ENCODE measurements at regions not wholly inside any gene's neighbourhood (a gene's known extent, or its start where the extent isn't known, plus 50 kb on each side); places are given as distances from the start of the nearest gene placed in this dataset.

- no CpG with 5 or more reads among the region's 5 CpGs for WGBS (ENCODE audit: extremely low coverage, insufficient coverage, low lambda C conversion rate)
- no peak overlapping the region for H2BK120ac ChIP-seq (ENCODE audit: low read depth, low read length)
- H4K8ac ChIP-seq (ENCODE audit: low read depth, low read length) = no peak overlapping the region
- no peaks in the 10 kb centered on the region for H3K27me3 ChIP-seq (ENCODE audit: insufficient read depth, low read length, poor library complexity)
- H3K27ac ChIP-seq (ENCODE audit: low read depth, low read length) = no peak overlapping the region
- no peak overlapping the region for H3K18ac ChIP-seq (ENCODE audit: low read length)
- peak overlapping the region; percentile 15 for H2AK5ac ChIP-seq (ENCODE audit: low read length)
- no peak overlapping the region for H3K4me2 ChIP-seq (ENCODE audit: low read length)
- H3K4ac ChIP-seq (ENCODE audit: low read depth, low read length) = no peak overlapping the region
- H3K23ac ChIP-seq (ENCODE audit: low read length) = no peak overlapping the region
- no peaks in the 10 kb centered on the region for H3K79me2 ChIP-seq (ENCODE audit: control insufficient read depth, insufficient read depth, low read length)
- no peak overlapping the region for H2BK15ac ChIP-seq (replicated peaks; ENCODE audit: low read depth)
- no peak for DNase-seq
- no peak overlapping the region for H4K5ac ChIP-seq (ENCODE audit: low read length)
- no peaks in the 10 kb centered on the region for H3K36me3 ChIP-seq (ENCODE audit: control insufficient read depth, insufficient read depth, low read length)
- no peaks in the 10 kb centered on the region for H3K79me1 ChIP-seq (ENCODE audit: low read length)
- H3K4me3 ChIP-seq (ENCODE audit: low read length) = no peak overlapping the region
- no peak overlapping the region for H2BK5ac ChIP-seq (ENCODE audit: low read length)
- no peak overlapping the region for H3K9ac ChIP-seq (ENCODE audit: low read length)
- H3K56ac ChIP-seq (ENCODE audit: low read length) = no peak overlapping the region
- peaks cover 14% of the 10 kb centered on the region for H3K4me1 ChIP-seq (ENCODE audit: control insufficient read depth, low read depth, low read length)
These were observed 161.3 kb upstream of the KIT start for GRCh38 chr4:54496412-54496811.

- WGBS (ENCODE audit: extremely low coverage, insufficient coverage, low lambda C conversion rate) = no CpG with 5 or more reads among the region's 3 CpGs
- no peak overlapping the region for H3K27ac ChIP-seq (ENCODE audit: low read depth, low read length)
These were observed 159.8 kb upstream of the KIT start for GRCh38 chr4:54497947-54498346.

GRCh38 chr4:54498661-54499111, 159.1 kb upstream of the KIT start:
- Histone ChIP-seq H4K8ac (ENCODE audit: low read depth, low read length) (no peak overlapping the region), H2AK5ac (ENCODE audit: low read length) (no peak overlapping the region), H3K36me3 (ENCODE audit: control insufficient read depth, insufficient read depth, low read length) (no peaks in the 10 kb centered on the region), H3K27me3 (ENCODE audit: insufficient read depth, low read length, poor library complexity) (no peaks in the 10 kb centered on the region), H2BK120ac (ENCODE audit: low read depth, low read length) (no peak overlapping the region), H2BK15ac (replicated peaks; ENCODE audit: low read depth) (no peak overlapping the region), H3K79me1 (ENCODE audit: low read length) (no peaks in the 10 kb centered on the region), H3K18ac (ENCODE audit: low read length) (no peak overlapping the region), H3K56ac (ENCODE audit: low read length) (no peak overlapping the region), H3K79me2 (ENCODE audit: control insufficient read depth, insufficient read depth, low read length) (no peaks in the 10 kb centered on the region), H3K4me1 (ENCODE audit: control insufficient read depth, low read depth, low read length) (peaks cover 14% of the 10 kb centered on the region), H3K23ac (ENCODE audit: low read length) (no peak overlapping the region), H2BK5ac (ENCODE audit: low read length) (no peak overlapping the region), H3K27ac (ENCODE audit: low read depth, low read length) (peak overlapping the region; percentile 17), H4K5ac (ENCODE audit: low read length) (no peak overlapping the region), H3K4ac (ENCODE audit: low read depth, low read length) (no peak overlapping the region), H3K9ac (ENCODE audit: low read length) (no peak overlapping the region), H3K4me2 (ENCODE audit: low read length) (no peak overlapping the region), H3K4me3 (ENCODE audit: low read length) (no peak overlapping the region)
- DNase-seq = peak; percentile 84
- WGBS (ENCODE audit: extremely low coverage, insufficient coverage, low lambda C conversion rate) = no CpG with 5 or more reads among the region's 1 CpG

More at GRCh38 chr4:54497947-54498346, 159.8 kb upstream of the KIT start:
- no peak overlapping the region for H3K56ac ChIP-seq (ENCODE audit: low read length)
- H3K23ac ChIP-seq (ENCODE audit: low read length) = no peak overlapping the region
- H3K4me1 ChIP-seq (ENCODE audit: control insufficient read depth, low read depth, low read length) = peaks cover 14% of the 10 kb centered on the region
- H3K79me1 ChIP-seq (ENCODE audit: low read length) = no peaks in the 10 kb centered on the region
- H2AK5ac ChIP-seq (ENCODE audit: low read length) = no peak overlapping the region
- H3K79me2 ChIP-seq (ENCODE audit: control insufficient read depth, insufficient read depth, low read length) = no peaks in the 10 kb centered on the region
- no peak overlapping the region for H4K5ac ChIP-seq (ENCODE audit: low read length)
- H3K18ac ChIP-seq (ENCODE audit: low read length) = no peak overlapping the region
- H3K36me3 ChIP-seq (ENCODE audit: control insufficient read depth, insufficient read depth, low read length) = no peaks in the 10 kb centered on the region
- no peak overlapping the region for H3K4me2 ChIP-seq (ENCODE audit: low read length)
- no peak for DNase-seq
- no peak overlapping the region for H2BK5ac ChIP-seq (ENCODE audit: low read length)
- no peak overlapping the region for H3K4ac ChIP-seq (ENCODE audit: low read depth, low read length)
- H3K9ac ChIP-seq (ENCODE audit: low read length) = no peak overlapping the region
- H3K4me3 ChIP-seq (ENCODE audit: low read length) = no peak overlapping the region
- H2BK120ac ChIP-seq (ENCODE audit: low read depth, low read length) = no peak overlapping the region
- no peaks in the 10 kb centered on the region for H3K27me3 ChIP-seq (ENCODE audit: insufficient read depth, low read length, poor library complexity)
- H2BK15ac ChIP-seq (replicated peaks; ENCODE audit: low read depth) = no peak overlapping the region
- H4K8ac ChIP-seq (ENCODE audit: low read depth, low read length) = no peak overlapping the region

GRCh38 chr4:54499308-54500074, 158.3 kb upstream of the KIT start:
- Histone ChIP-seq H2BK120ac (ENCODE audit: low read depth, low read length) (no peak overlapping the region), H3K18ac (ENCODE audit: low read length) (no peak overlapping the region), H2BK5ac (ENCODE audit: low read length) (no peak overlapping the region), H3K4me1 (ENCODE audit: control insufficient read depth, low read depth, low read length) (peaks cover 14% of the 10 kb centered on the region), H3K9ac (ENCODE audit: low read length) (no peak overlapping the region), H3K4me3 (ENCODE audit: low read length) (no peak overlapping the region), H3K36me3 (ENCODE audit: control insufficient read depth, insufficient read depth, low read length) (no peaks in the 10 kb centered on the region), H2BK15ac (replicated peaks; ENCODE audit: low read depth) (no peak overlapping the region), H3K27ac (ENCODE audit: low read depth, low read length) (peak overlapping the region; percentile 17), H3K79me1 (ENCODE audit: low read length) (no peaks in the 10 kb centered on the region), H3K4me2 (ENCODE audit: low read length) (no peak overlapping the region), H3K23ac (ENCODE audit: low read length) (no peak overlapping the region), H4K8ac (ENCODE audit: low read depth, low read length) (no peak overlapping the region), H4K5ac (ENCODE audit: low read length) (no peak overlapping the region), H3K27me3 (ENCODE audit: insufficient read depth, low read length, poor library complexity) (no peaks in the 10 kb centered on the region), H2AK5ac (ENCODE audit: low read length) (no peak overlapping the region), H3K56ac (ENCODE audit: low read length) (peak overlapping the region; percentile 44), H3K79me2 (ENCODE audit: control insufficient read depth, insufficient read depth, low read length) (no peaks in the 10 kb centered on the region), H3K4ac (ENCODE audit: low read depth, low read length) (no peak overlapping the region)
- peak; percentile 66 for DNase-seq
- no CpG with 5 or more reads among the region's 7 CpGs for WGBS (ENCODE audit: extremely low coverage, insufficient coverage, low lambda C conversion rate)

- Histone ChIP-seq H3K79me2 (ENCODE audit: control insufficient read depth, insufficient read depth, low read length) (no peaks in the 10 kb centered on the region), H3K27me3 (ENCODE audit: insufficient read depth, low read length, poor library complexity) (peaks cover 1% of the 10 kb centered on the region), H2BK15ac (replicated peaks; ENCODE audit: low read depth) (no peak overlapping the region), H3K18ac (ENCODE audit: low read length) (no peak overlapping the region), H3K9ac (ENCODE audit: low read length) (no peak overlapping the region), H4K5ac (ENCODE audit: low read length) (no peak overlapping the region), H2BK5ac (ENCODE audit: low read length) (no peak overlapping the region), H3K4me1 (ENCODE audit: control insufficient read depth, low read depth, low read length) (no peaks in the 10 kb centered on the region), H3K4me3 (ENCODE audit: low read length) (no peak overlapping the region), H4K8ac (ENCODE audit: low read depth, low read length) (no peak overlapping the region), H2AK5ac (ENCODE audit: low read length) (no peak overlapping the region), H3K4me2 (ENCODE audit: low read length) (no peak overlapping the region), H3K56ac (ENCODE audit: low read length) (no peak overlapping the region), H3K27ac (ENCODE audit: low read depth, low read length) (no peak overlapping the region), H3K23ac (ENCODE audit: low read length) (no peak overlapping the region), H2BK120ac (ENCODE audit: low read depth, low read length) (no peak overlapping the region), H3K79me1 (ENCODE audit: low read length) (no peaks in the 10 kb centered on the region), H3K4ac (ENCODE audit: low read depth, low read length) (no peak overlapping the region), H3K36me3 (ENCODE audit: control insufficient read depth, insufficient read depth, low read length) (no peaks in the 10 kb centered on the region)
- no peak for DNase-seq
These were observed 152.4 kb upstream of the KIT start for GRCh38 chr4:54505362-54505761.

GRCh38 chr4:54505996-54506395, 151.8 kb upstream of the KIT start:
- Histone ChIP-seq H3K36me3 (ENCODE audit: control insufficient read depth, insufficient read depth, low read length) (no peaks in the 10 kb centered on the region), H2AK5ac (ENCODE audit: low read length) (no peak overlapping the region), H3K18ac (ENCODE audit: low read length) (no peak overlapping the region), H2BK120ac (ENCODE audit: low read depth, low read length) (no peak overlapping the region), H3K23ac (ENCODE audit: low read length) (no peak overlapping the region), H3K56ac (ENCODE audit: low read length) (no peak overlapping the region), H3K27me3 (ENCODE audit: insufficient read depth, low read length, poor library complexity) (peaks cover 1% of the 10 kb centered on the region), H2BK15ac (replicated peaks; ENCODE audit: low read depth) (no peak overlapping the region), H3K4ac (ENCODE audit: low read depth, low read length) (no peak overlapping the region), H4K5ac (ENCODE audit: low read length) (no peak overlapping the region), H3K9ac (ENCODE audit: low read length) (no peak overlapping the region), H2BK5ac (ENCODE audit: low read length) (no peak overlapping the region), H3K4me2 (ENCODE audit: low read length) (no peak overlapping the region), H4K8ac (ENCODE audit: low read depth, low read length) (no peak overlapping the region), H3K79me1 (ENCODE audit: low read length) (no peaks in the 10 kb centered on the region), H3K27ac (ENCODE audit: low read depth, low read length) (no peak overlapping the region), H3K4me3 (ENCODE audit: low read length) (no peak overlapping the region), H3K79me2 (ENCODE audit: control insufficient read depth, insufficient read depth, low read length) (no peaks in the 10 kb centered on the region), H3K4me1 (ENCODE audit: control insufficient read depth, low read depth, low read length) (no peaks in the 10 kb centered on the region)
- no peak for DNase-seq
- WGBS (ENCODE audit: extremely low coverage, insufficient coverage, low lambda C conversion rate) = no CpG with 5 or more reads among the region's 7 CpGs
